ENCODE measurements at regions not wholly inside any gene's neighbourhood (a gene's known extent, or its start where the extent isn't known, plus 50 kb on each side); places are given as distances from the start of the nearest gene placed in this dataset.

GRCh38 chr22:26103023-26103422 is 66.2 kb upstream of the SEZ6L start:
- TF ChIP-seq GATA2 (IDR thresholded peaks at IDR 0.05; ENCODE audit: low read depth, low read length): no peak
- no peak for TF ChIP-seq GATA3 (IDR thresholded peaks at IDR 0.05; ENCODE audit: low read depth, low read length)
